ENCODE measurements at regions not wholly inside any gene's neighbourhood (a gene's known extent, or its start where the extent isn't known, plus 50 kb on each side); places are given as distances from the start of the nearest gene placed in this dataset.

DNA sequence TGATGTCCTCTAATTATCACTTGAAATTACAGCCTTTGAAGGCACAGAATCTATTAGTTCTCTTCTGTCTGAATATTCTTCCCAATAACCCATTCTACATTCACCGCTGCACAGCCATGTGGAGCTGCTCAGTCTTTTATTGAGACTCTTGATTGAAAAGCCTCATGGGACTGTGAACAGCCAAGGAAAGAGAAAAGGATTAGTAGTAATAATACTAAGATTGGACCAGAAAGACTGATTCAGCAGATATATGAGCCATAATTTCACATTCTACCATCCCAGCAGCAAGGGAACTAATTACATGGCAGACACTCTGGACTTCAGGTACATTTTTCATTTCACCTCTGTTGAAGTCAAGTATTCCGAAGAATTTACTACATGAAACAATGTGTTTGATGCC, 2471.7 kb downstream of the ARAP2 start:
- Histone ChIP-seq H2BK15ac (ENCODE audit: low read depth, low read length) (no peak overlapping the region), H4K91ac (ENCODE audit: insufficient read length, low read depth, low read length) (no peak overlapping the region), H3K79me1 (ENCODE audit: insufficient read depth, low read depth, low read length, poor library complexity, severe bottlenecking) (no peaks in the 10 kb centered on the region), H3K23me2 (ENCODE audit: insufficient read length, low read depth, low read length, poor library complexity, severe bottlenecking) (no peaks in the 10 kb centered on the region), H2BK20ac (ENCODE audit: low read depth, low read length, poor library complexity, severe bottlenecking) (no peak overlapping the region), H3K14ac (ENCODE audit: insufficient read depth, low read length) (no peak overlapping the region), H3K9ac (ENCODE audit: extremely low read depth, insufficient read length, low read length) (no peak overlapping the region), H4K20me1 (ENCODE audit: control insufficient read depth, insufficient read depth, insufficient read length) (no peaks in the 10 kb centered on the region), H3K27ac (ENCODE audit: insufficient read length, low read depth, low read length) (no peak overlapping the region), H4K5ac (ENCODE audit: insufficient read length, low read depth, low read length) (no peak overlapping the region), H2BK5ac (ENCODE audit: insufficient read length, low read length) (no peak overlapping the region), H3K4me2 (ENCODE audit: insufficient read depth, insufficient read length, low read length) (no peak overlapping the region), H2AFZ (ENCODE audit: low read length) (no peak overlapping the region), H3K23ac (ENCODE audit: insufficient read length, low read depth, low read length) (no peak overlapping the region), H2BK120ac (ENCODE audit: low read depth, low read length, poor library complexity, severe bottlenecking) (no peak overlapping the region), H2AK5ac (ENCODE audit: insufficient read length, low read length) (no peak overlapping the region), H3K9me3 (ENCODE audit: control insufficient read depth, low read depth, low read length) (no peaks in the 10 kb centered on the region), H3K56ac (ENCODE audit: insufficient read length, low read depth, low read length) (no peak overlapping the region), H3K79me2 (ENCODE audit: insufficient read depth, low read length) (no peaks in the 10 kb centered on the region), H3K4me1 (ENCODE audit: insufficient read depth, low read length) (no peaks in the 10 kb centered on the region), H4K8ac (replicated peaks; ENCODE audit: insufficient read length, low read depth, low read length) (no peak overlapping the region), H2BK12ac (ENCODE audit: insufficient read length, low read depth, low read length) (no peak overlapping the region), H3K4ac (ENCODE audit: low read depth, low read length) (no peak overlapping the region), H3K18ac (ENCODE audit: insufficient read length, low read depth, low read length) (no peak overlapping the region), H3T11ph (ENCODE audit: low read length) (no peak overlapping the region), H3K27me3 (ENCODE audit: insufficient read depth, low read length) (no peaks in the 10 kb centered on the region)
- Mint-ChIP-seq H3K27me3 (ENCODE audit: low read depth) (no peaks in the 10 kb centered on the region), H3K9me3 (peaks cover 0 to 2% of the 10 kb centered on the region in 2 experiments; a peak in 3 of 5 replicates), H3K4me1 (no peaks in the 10 kb centered on the region), H3K27ac (no peak overlapping the region), H3K36me3 (ENCODE audit: insufficient read depth in 1 of 3, low read depth in 3 of 3) (peaks cover 0 to 5% (median 0%) of the 10 kb centered on the region in 3 experiments; a peak in 1 of 7 replicates), H3K4me3 (no peak overlapping the region)
- TF ChIP-seq, protein P1, sequence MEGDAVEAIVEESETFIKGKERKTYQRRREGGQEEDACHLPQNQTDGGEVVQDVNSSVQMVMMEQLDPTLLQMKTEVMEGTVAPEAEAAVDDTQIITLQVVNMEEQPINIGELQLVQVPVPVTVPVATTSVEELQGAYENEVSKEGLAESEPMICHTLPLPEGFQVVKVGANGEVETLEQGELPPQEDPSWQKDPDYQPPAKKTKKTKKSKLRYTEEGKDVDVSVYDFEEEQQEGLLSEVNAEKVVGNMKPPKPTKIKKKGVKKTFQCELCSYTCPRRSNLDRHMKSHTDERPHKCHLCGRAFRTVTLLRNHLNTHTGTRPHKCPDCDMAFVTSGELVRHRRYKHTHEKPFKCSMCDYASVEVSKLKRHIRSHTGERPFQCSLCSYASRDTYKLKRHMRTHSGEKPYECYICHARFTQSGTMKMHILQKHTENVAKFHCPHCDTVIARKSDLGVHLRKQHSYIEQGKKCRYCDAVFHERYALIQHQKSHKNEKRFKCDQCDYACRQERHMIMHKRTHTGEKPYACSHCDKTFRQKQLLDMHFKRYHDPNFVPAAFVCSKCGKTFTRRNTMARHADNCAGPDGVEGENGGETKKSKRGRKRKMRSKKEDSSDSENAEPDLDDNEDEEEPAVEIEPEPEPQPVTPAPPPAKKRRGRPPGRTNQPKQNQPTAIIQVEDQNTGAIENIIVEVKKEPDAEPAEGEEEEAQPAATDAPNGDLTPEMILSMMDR (conservative IDR thresholded peaks at IDR 0.05), result no peak
- DNase-seq, result no peak
- WGBS (ENCODE audit: extremely low coverage, insufficient read length, low lambda C conversion rate), result no CpG with 5 or more reads among the region's 2 CpGs

Measured in H9 (cell line).